ENCODE measurements at regions not wholly inside any gene's neighbourhood (a gene's known extent, or its start where the extent isn't known, plus 50 kb on each side); places are given as distances from the start of the nearest gene placed in this dataset.
"Not testable (repeated sequence)": the region's sequence is repeated elsewhere in the genome, so short reads cannot be mapped to it uniquely, and the experiment has no call there.

DNA sequence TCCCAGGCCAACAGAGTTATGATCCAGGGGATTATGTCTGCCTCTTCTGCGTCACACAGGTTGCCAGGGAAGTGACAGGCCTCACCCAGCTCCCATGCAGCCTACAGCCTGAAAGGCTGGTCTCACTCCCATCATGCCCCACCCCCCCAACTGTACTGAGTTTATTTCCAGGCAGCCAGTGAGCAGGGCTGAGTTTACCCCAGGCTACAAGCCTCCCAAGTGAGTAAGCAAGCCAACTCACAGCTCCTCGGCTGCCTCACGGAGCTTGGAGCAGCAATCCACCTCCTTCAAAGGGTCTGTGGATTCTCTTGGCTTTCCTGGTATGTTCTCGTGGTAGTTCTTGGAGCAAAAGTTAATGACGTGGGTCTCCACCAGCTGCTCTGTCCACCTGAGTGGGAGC, 1147.6 kb upstream of the ADGRL4 start:
- no peaks in the 10 kb centered on the region for H3K9me3 ChIP-seq (ENCODE audit: insufficient read depth, low read length)
- H3K27me3 ChIP-seq (ENCODE audit: low read length), result no peaks in the 10 kb centered on the region
- H3K27ac ChIP-seq (ENCODE audit: low read depth, low read length), result no peak overlapping the region
- H3K36me3 ChIP-seq (ENCODE audit: low read length), result no peaks in the 10 kb centered on the region
- no peaks in the 10 kb centered on the region for H3F3A ChIP-seq (ENCODE audit: insufficient read depth)
- TF ChIP-seq EZH2phosphoT487 (conservative IDR thresholded peaks at IDR 0.05; ENCODE audit: low read length), result no peak
- TF ChIP-seq, protein P1, sequence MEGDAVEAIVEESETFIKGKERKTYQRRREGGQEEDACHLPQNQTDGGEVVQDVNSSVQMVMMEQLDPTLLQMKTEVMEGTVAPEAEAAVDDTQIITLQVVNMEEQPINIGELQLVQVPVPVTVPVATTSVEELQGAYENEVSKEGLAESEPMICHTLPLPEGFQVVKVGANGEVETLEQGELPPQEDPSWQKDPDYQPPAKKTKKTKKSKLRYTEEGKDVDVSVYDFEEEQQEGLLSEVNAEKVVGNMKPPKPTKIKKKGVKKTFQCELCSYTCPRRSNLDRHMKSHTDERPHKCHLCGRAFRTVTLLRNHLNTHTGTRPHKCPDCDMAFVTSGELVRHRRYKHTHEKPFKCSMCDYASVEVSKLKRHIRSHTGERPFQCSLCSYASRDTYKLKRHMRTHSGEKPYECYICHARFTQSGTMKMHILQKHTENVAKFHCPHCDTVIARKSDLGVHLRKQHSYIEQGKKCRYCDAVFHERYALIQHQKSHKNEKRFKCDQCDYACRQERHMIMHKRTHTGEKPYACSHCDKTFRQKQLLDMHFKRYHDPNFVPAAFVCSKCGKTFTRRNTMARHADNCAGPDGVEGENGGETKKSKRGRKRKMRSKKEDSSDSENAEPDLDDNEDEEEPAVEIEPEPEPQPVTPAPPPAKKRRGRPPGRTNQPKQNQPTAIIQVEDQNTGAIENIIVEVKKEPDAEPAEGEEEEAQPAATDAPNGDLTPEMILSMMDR (IDR thresholded peaks at IDR 0.05; ENCODE audit: insufficient read depth, low read length, poor library complexity, severe bottlenecking), result no peak
- no peak overlapping the region for H2AFZ ChIP-seq (ENCODE audit: low read depth, low read length, severe bottlenecking)
- no peaks in the 10 kb centered on the region for H4K20me1 ChIP-seq (ENCODE audit: low read depth, low read length)
- no peaks in the 10 kb centered on the region for H3K9me2 ChIP-seq (replicated peaks; ENCODE audit: insufficient read depth, low read length)
- H3K4me2 ChIP-seq (ENCODE audit: low read depth, low read length, poor library complexity, severe bottlenecking), result no peak overlapping the region
- no peak overlapping the region for H3K9ac ChIP-seq (ENCODE audit: low read length)
- H3K4me3 ChIP-seq (ENCODE audit: insufficient read depth, low read length, poor library complexity, severe bottlenecking), result no peak overlapping the region
- H3K79me2 ChIP-seq (ENCODE audit: insufficient read depth, low read length), result no peaks in the 10 kb centered on the region

DNA sequence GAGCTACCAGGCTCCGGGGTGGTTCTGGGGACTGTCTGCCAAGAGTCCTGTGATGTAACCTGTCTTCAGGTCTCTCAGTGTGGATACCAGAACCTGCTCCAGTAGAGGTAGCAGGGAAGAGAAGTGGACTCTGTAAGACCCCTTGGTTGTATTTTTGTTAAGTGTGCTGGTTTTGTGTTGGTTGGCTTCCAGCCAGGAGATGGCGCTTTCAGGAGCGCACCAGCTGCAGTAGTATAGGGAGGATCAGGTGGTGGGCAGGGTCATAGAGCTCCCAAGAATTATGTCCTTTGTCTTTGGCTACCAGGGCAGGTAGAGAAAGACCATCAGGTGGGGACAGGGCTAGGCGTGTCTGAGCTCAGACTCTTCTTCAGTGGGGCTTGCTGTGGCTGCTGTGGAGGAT, 1147.2 kb upstream of the ADGRL4 start:
- Histone ChIP-seq H3K9me3 (ENCODE audit: insufficient read depth, low read length) (no peaks in the 10 kb centered on the region), H2AFZ (ENCODE audit: low read depth, low read length, severe bottlenecking) (peak overlapping the region; percentile 35), H4K20me1 (ENCODE audit: low read depth, low read length) (no peaks in the 10 kb centered on the region), H3K4me2 (ENCODE audit: low read depth, low read length, poor library complexity, severe bottlenecking) (no peak overlapping the region), H3K9me2 (replicated peaks; ENCODE audit: insufficient read depth, low read length) (no peaks in the 10 kb centered on the region), H3K27ac (ENCODE audit: low read depth, low read length) (no peak overlapping the region), H3K9ac (ENCODE audit: low read length) (no peak overlapping the region), H3K27me3 (ENCODE audit: low read length) (no peaks in the 10 kb centered on the region), H3K4me3 (ENCODE audit: insufficient read depth, low read length, poor library complexity, severe bottlenecking) (no peak overlapping the region), H3K79me2 (ENCODE audit: insufficient read depth, low read length) (no peaks in the 10 kb centered on the region), H3K36me3 (ENCODE audit: low read length) (no peaks in the 10 kb centered on the region), H3F3A (ENCODE audit: insufficient read depth) (no peaks in the 10 kb centered on the region)
- TF ChIP-seq, protein P1 (IDR thresholded peaks at IDR 0.05; ENCODE audit: insufficient read depth, low read length, poor library complexity, severe bottlenecking), result no peak
- no peak for TF ChIP-seq EZH2phosphoT487 (conservative IDR thresholded peaks at IDR 0.05; ENCODE audit: low read length)

DNA sequence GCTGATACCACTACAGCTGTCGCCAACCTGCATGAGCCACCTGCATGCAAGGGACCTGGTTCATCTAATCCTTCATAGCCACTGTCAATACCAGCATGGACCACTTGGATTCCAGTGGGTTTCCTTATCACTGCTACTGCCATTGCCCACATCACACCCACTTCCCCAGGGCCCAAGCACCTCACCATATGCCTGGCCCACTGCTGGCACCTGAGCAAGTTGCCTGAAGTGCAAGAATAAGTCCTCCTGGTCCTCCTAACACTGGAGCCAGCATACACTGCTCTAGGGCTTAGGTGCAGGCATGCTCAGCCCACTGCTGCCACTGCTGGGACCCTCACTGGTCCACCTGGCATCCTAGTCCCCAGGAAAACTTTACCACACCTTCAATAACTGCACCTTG, 1136.8 kb upstream of the ADGRL4 start:
- no peaks in the 10 kb centered on the region for H3K79me2 ChIP-seq (ENCODE audit: insufficient read depth, low read length)
- no peaks in the 10 kb centered on the region for H3K36me3 ChIP-seq (ENCODE audit: low read length)
- no peaks in the 10 kb centered on the region for H4K20me1 ChIP-seq (ENCODE audit: low read depth, low read length)
- H3K9me3 ChIP-seq (ENCODE audit: insufficient read depth, low read length), result peaks cover 8% of the 10 kb centered on the region; the same call in 1 of the 2 replicates
- no peak overlapping the region for H3K4me2 ChIP-seq (ENCODE audit: low read depth, low read length, poor library complexity, severe bottlenecking)
- H3K27me3 ChIP-seq (ENCODE audit: low read length), result no peaks in the 10 kb centered on the region
- no peaks in the 10 kb centered on the region for H3K9me2 ChIP-seq (replicated peaks; ENCODE audit: insufficient read depth, low read length)
- H3F3A ChIP-seq (ENCODE audit: insufficient read depth), result no peaks in the 10 kb centered on the region
- H2AFZ ChIP-seq (ENCODE audit: low read depth, low read length, severe bottlenecking), result no peak overlapping the region
- H3K27ac ChIP-seq (ENCODE audit: low read depth, low read length), result no peak overlapping the region
- no peak overlapping the region for H3K9ac ChIP-seq (ENCODE audit: low read length)
- no peak for TF ChIP-seq EZH2phosphoT487 (conservative IDR thresholded peaks at IDR 0.05; ENCODE audit: low read length)
- TF ChIP-seq, protein P1 (IDR thresholded peaks at IDR 0.05; ENCODE audit: insufficient read depth, low read length, poor library complexity, severe bottlenecking), result no peak
- H3K4me3 ChIP-seq (ENCODE audit: insufficient read depth, low read length, poor library complexity, severe bottlenecking), result no peak overlapping the region

DNA sequence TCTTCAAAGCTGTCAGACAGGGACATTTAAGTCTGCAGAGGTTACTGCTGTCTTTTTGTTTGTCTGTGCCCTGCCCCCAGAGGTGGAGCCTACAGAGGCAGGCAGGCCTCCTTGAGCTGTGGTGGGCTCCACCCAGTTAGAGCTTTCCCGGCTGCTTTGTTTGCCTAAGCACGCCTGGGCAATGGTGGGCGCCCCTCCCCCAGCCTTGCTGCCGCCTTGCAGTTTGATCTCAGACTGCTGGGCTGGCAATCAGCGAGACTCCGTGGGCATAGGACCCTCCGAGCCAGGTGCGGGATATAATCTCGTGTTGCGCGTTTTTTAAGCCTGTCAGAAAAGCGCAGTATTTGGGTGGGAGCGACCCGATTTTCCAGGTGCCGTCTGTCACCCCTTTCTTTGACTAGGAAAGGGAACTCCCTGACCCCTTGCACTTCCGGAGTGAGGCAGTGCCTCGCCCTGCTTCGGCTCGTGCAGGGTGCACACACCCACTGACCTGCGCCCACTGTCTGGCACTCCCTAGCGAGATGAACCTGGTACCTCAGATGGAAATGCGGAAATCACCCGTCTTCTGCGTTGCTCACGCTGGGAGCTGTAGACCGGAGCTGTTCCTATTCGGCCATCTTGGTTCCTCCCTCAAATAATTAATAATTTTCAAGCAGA, 1131.5 kb upstream of the ADGRL4 start:
- not testable (repeated sequence) for H3K9me3 ChIP-seq (ENCODE audit: insufficient read depth, low read length); H3K9ac ChIP-seq (ENCODE audit: low read length); H2AFZ ChIP-seq (ENCODE audit: low read depth, low read length, severe bottlenecking); H3K4me2 ChIP-seq (ENCODE audit: low read depth, low read length, poor library complexity, severe bottlenecking); H3K9me2 ChIP-seq (replicated peaks; ENCODE audit: insufficient read depth, low read length); H3F3A ChIP-seq (ENCODE audit: insufficient read depth); H3K79me2 ChIP-seq (ENCODE audit: insufficient read depth, low read length); H4K20me1 ChIP-seq (ENCODE audit: low read depth, low read length); H3K36me3 ChIP-seq (ENCODE audit: low read length); H3K4me3 ChIP-seq (ENCODE audit: insufficient read depth, low read length, poor library complexity, severe bottlenecking); H3K27ac ChIP-seq (ENCODE audit: low read depth, low read length); H3K27me3 ChIP-seq (ENCODE audit: low read length)

All from SU-DHL-6 (cell line).